Prostate gland (tissue), 2 donors: ENCODE measurements at regions not wholly inside any gene's neighbourhood (a gene's known extent, or its start where the extent isn't known, plus 50 kb on each side); places are given as distances from the start of the nearest gene placed in this dataset.

Source experiments
- DNase-seq: peaks from one replicate; pipeline ENCODE4 v3.0.0-alpha.2; 2019; ENCODE audit warnings: low spot score
- H3K27ac ChIP-seq, 2 donors: fragments of 200-600 bp; sonication (generic); 2 replicates each; pipeline ENCODE4 v1.5.1; 2017 to 2019
- H3K27me3 ChIP-seq: fragments of 200-600 bp; sonication (generic); replicated peaks from 2 replicates; pipeline ENCODE4 v1.5.1; 2019; ENCODE audit not compliant: insufficient read depth
- H3K36me3 ChIP-seq, 2 donors: fragments of 200-600 bp; sonication (generic); 1 replicate in 1 of 2; 2 replicates in 1 of 2; pipeline versions ENCODE4 v1.5.1 to v1.8.1; 2017 to 2019
- H3K4me1 ChIP-seq: fragments of 200-600 bp; sonication (generic); replicated peaks from 2 replicates; pipeline ENCODE4 v1.5.1; 2019
- H3K4me3 ChIP-seq, 2 donors: fragments of 200-600 bp; sonication (generic); 2 replicates each; pipeline ENCODE4 v1.5.1; 2017 to 2019
- H3K9me3 ChIP-seq: fragments of 200-600 bp; sonication (generic); 2 replicates; pipeline ENCODE4 v1.5.1; 2017
- CTCF ChIP-seq, 4 experiments: fragments of 200-600 bp in 2 of 4; fragments of 450-650 bp in 2 of 4; sonication (generic) in 2 of 4; IDR thresholded peaks; 1 replicate in 3 of 4; 2 replicates in 1 of 4; pipeline ENCODE4 v1.5.1; 2016 to 2019; ENCODE audit warnings: antibody characterized with exemption in 4 of 4, mild to moderate bottlenecking in 2 of 4, moderate library complexity in 2 of 4
- POLR2A ChIP-seq: fragments of 450-650 bp; IDR thresholded peaks from one replicate; pipeline ENCODE4 v1.6.1; 2016; ENCODE audit warnings: antibody characterized with exemption, mild to moderate bottlenecking
- POLR2AphosphoS5 ChIP-seq: sonication (generic); formaldehyde crosslinking; IDR thresholded peaks from one replicate; pipeline ENCODE4 v1.6.1; 2017; ENCODE audit warnings: antibody characterized with exemption
- WGBS: methylation state at CpG from one replicate; pipeline ENCODE4 v1.1.5; 2018; 5-methylcytosine and 5-hydroxymethylcytosine counted together
- intact Hi-C: fragments of 100-400 bp; cut with DNase I; formaldehyde crosslinking; loops from one replicate; pipeline ENCODE4 v1.14.2; 2022

- no peak overlapping the region for H3K27ac ChIP-seq
- TF ChIP-seq POLR2A = no peak
- TF ChIP-seq CTCF (IDR thresholded peaks at IDR 0.05) = no peak
- no peak for TF ChIP-seq POLR2AphosphoS5
- H3K27me3 ChIP-seq = no peaks in the 10 kb centered on the region
- no peaks in the 10 kb centered on the region for H3K36me3 ChIP-seq
- no peaks in the 10 kb centered on the region for H3K9me3 ChIP-seq
- 91% methylated on average over 8 of the region's 8 CpGs for WGBS
- DNase-seq = no peak
- H3K4me1 ChIP-seq = no peaks in the 10 kb centered on the region
- intact Hi-C loops = no loop called here
- H3K4me3 ChIP-seq = no peak overlapping the region
Measured at GRCh38 chr12:25712169-25712568, 159.1 kb upstream of the LMNTD1 start.

GRCh38 chr12:25713264-25713663 lies 160.2 kb upstream of the LMNTD1 start:
- Histone ChIP-seq H3K27ac (no peak overlapping the region), H3K27me3 (no peaks in the 10 kb centered on the region), H3K4me3 (no peak overlapping the region), H3K36me3 (no peaks in the 10 kb centered on the region), H3K9me3 (no peaks in the 10 kb centered on the region), H3K4me1 (no peaks in the 10 kb centered on the region)
- no peak for DNase-seq
- 97% methylated on average over 4 of the region's 4 CpGs for WGBS
- TF ChIP-seq POLR2AphosphoS5 = no peak
- TF ChIP-seq CTCF (IDR thresholded peaks at IDR 0.05) = no peak
- no peak for TF ChIP-seq POLR2A
- intact Hi-C loops = no loop called here

DNA sequence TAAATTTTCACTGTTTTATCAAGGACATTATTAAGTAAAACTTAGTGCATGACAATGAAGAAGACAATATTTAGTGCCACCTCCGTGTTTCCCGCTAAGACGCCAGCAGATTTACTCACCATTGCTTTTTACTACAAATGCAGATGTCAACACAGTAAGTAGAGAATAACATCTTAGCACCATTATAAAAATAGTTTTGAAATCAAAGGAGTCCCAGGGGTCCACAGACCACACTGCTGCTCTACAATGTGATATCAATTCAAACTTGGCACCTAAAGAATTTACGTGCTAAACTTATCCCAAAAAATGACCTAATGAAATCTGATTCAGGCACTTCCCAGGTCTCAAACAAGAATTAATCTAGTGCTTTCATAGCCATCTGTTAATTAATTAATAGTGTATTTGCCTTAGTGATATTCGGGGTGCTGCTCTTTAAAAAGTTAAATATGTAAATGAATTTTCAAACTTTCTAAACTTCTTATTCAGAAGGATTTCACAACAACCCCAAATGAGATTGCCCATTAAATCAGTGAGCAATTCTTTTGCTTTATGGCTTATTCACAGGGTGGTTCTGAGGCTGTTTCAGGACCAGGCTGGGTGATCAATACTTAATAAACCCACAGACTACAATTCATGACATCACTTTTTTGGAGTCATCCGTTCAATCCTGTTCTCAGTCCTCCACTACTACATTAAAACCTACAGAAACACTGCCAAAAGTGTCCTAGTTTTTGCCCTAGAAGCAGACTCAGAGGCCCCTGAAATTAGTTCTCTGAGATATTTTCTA lies 161.3 kb upstream of the LMNTD1 start:
- TF ChIP-seq POLR2AphosphoS5 (no peak), POLR2A (no peak), CTCF (IDR thresholded peaks at IDR 0.05) (no peak)
- no peaks in the 10 kb centered on the region for H3K9me3 ChIP-seq
- H3K27ac ChIP-seq = no peak overlapping the region
- H3K4me1 ChIP-seq = no peaks in the 10 kb centered on the region
- H3K4me3 ChIP-seq = no peak overlapping the region
- DNase-seq = no peak
- WGBS = 87% methylated on average over 6 of the region's 6 CpGs
- intact Hi-C loops = no loop called here
- H3K36me3 ChIP-seq = no peaks in the 10 kb centered on the region
- H3K27me3 ChIP-seq = no peaks in the 10 kb centered on the region

GRCh38 chr12:25715102-25715501 lies 162.0 kb upstream of the LMNTD1 start:
- H3K9me3 ChIP-seq = no peaks in the 10 kb centered on the region
- DNase-seq = no peak
- H3K27ac ChIP-seq = no peak overlapping the region
- intact Hi-C loops = no loop called here
- no peak overlapping the region for H3K4me3 ChIP-seq
- H3K36me3 ChIP-seq = no peaks in the 10 kb centered on the region
- WGBS = 57% methylated on average over 3 of the region's 3 CpGs
- TF ChIP-seq POLR2AphosphoS5 = no peak
- TF ChIP-seq POLR2A = no peak
- no peak for TF ChIP-seq CTCF (IDR thresholded peaks at IDR 0.05)
- no peaks in the 10 kb centered on the region for H3K27me3 ChIP-seq
- no peaks in the 10 kb centered on the region for H3K4me1 ChIP-seq

- no peak overlapping the region for H3K27ac ChIP-seq
- H3K27me3 ChIP-seq = no peaks in the 10 kb centered on the region
- H3K9me3 ChIP-seq = no peaks in the 10 kb centered on the region
- no peak for DNase-seq
- intact Hi-C loops = no loop called here
- H3K36me3 ChIP-seq = no peaks in the 10 kb centered on the region
- no peaks in the 10 kb centered on the region for H3K4me1 ChIP-seq
- no peak overlapping the region for H3K4me3 ChIP-seq
- no peak for TF ChIP-seq POLR2AphosphoS5
- TF ChIP-seq POLR2A = no peak
- TF ChIP-seq CTCF (IDR thresholded peaks at IDR 0.05) = no peak
Measured at GRCh38 chr12:25716842-25717241, 163.8 kb upstream of the LMNTD1 start.
